Middle frontal gyrus (tissue), 1 donor: ENCODE measurements at regions not wholly inside any gene's neighbourhood (a gene's known extent, or its start where the extent isn't known, plus 50 kb on each side); places are given as distances from the start of the nearest gene placed in this dataset.
A peak's percentile ranks its signal among the peaks of the same experiment; 100 is the strongest.
"Not testable (repeated sequence)": the region's sequence is repeated elsewhere in the genome, so short reads cannot be mapped to it uniquely, and the experiment has no call there.

Source experiments
- DNase-seq: peaks from one replicate; pipeline ENCODE4 v3.0.0-alpha.2; 2015; ENCODE audit warnings: low spot score; ENCODE audit errors: extremely low spot score

GRCh38 chr7:89771003-89771636, 383.1 kb upstream of the STEAP1 start:
- no peak for DNase-seq

GRCh38 chr7:89772276-89772675, 382.0 kb upstream of the STEAP1 start:
- no peak for DNase-seq

- no peak for DNase-seq
These were observed 380.7 kb upstream of the STEAP1 start for GRCh38 chr7:89773611-89774010.

GRCh38 chr7:89775459-89775858, 378.8 kb upstream of the STEAP1 start:
- DNase-seq: no peak

- DNase-seq: no peak
These were observed 377.3 kb upstream of the STEAP1 start for GRCh38 chr7:89776980-89777379.

- no peak for DNase-seq
These were observed 376.8 kb upstream of the STEAP1 start for GRCh38 chr7:89777499-89777898.

- DNase-seq: no peak
These were observed 374.0 kb upstream of the STEAP1 start for GRCh38 chr7:89780291-89780690.

GRCh38 chr7:89796481-89796880, 357.8 kb upstream of the STEAP1 start:
- DNase-seq: no peak

GRCh38 chr7:89797965-89798598, 356.2 kb upstream of the STEAP1 start:
- no peak for DNase-seq

- DNase-seq: no peak
These were observed 355.7 kb upstream of the STEAP1 start for GRCh38 chr7:89798599-89798996.

GRCh38 chr7:89800761-89801160, 353.5 kb upstream of the STEAP1 start:
- DNase-seq: no peak

GRCh38 chr7:89809291-89809690, 345.0 kb upstream of the STEAP1 start:
- no peak for DNase-seq

- DNase-seq: no peak
These were observed 341.2 kb upstream of the STEAP1 start for GRCh38 chr7:89813081-89813480.

- no peak for DNase-seq
These were observed 328.1 kb upstream of the STEAP1 start for GRCh38 chr7:89826121-89826520.

- DNase-seq: no peak
These were observed 327.7 kb upstream of the STEAP1 start for GRCh38 chr7:89826557-89826956.

- peak; percentile 76 for DNase-seq
These were observed 316.8 kb upstream of the STEAP1 start for GRCh38 chr7:89837515-89837914.

GRCh38 chr7:89839329-89839728, 314.9 kb upstream of the STEAP1 start:
- no peak for DNase-seq

GRCh38 chr7:89845952-89846351, 308.3 kb upstream of the STEAP1 start:
- no peak for DNase-seq

GRCh38 chr7:89849052-89849451, 305.2 kb upstream of the STEAP1 start:
- no peak for DNase-seq

GRCh38 chr7:89857053-89857452, 297.2 kb upstream of the STEAP1 start:
- DNase-seq: not testable (repeated sequence)

GRCh38 chr7:89857767-89858166, 296.5 kb upstream of the STEAP1 start:
- DNase-seq: no peak

GRCh38 chr7:89887489-89887888, 266.8 kb upstream of the STEAP1 start:
- DNase-seq: no peak

GRCh38 chr7:89908736-89909135, 245.5 kb upstream of the STEAP1 start:
- DNase-seq: no peak
